GM12878 (cell line): ENCODE measurements at regions not wholly inside any gene's neighbourhood (a gene's known extent, or its start where the extent isn't known, plus 50 kb on each side); places are given as distances from the start of the nearest gene placed in this dataset.

Experiments
- ATAC-seq: fragments of 200-7000 bp; cut with Tn5 transposase; 3 replicates; pipeline ENCODE4 v1.9.1; 2020; ENCODE audit warnings: mild to moderate bottlenecking, moderate library complexity
- BruUV-seq: library from RNA; stranded (reverse); fragments of 400-500 nt; replicated peaks from 2 replicates; lab custom pipeline; 2021; lab: Mats Ljungman, UMichigan
- CTCF ChIA-PET: fragments of 300-600 bp; sonication (Branson Sonifier 250); formaldehyde crosslinking; extraction: SDS; loops from one replicate; lab custom pipeline; 2021; ENCODE audit warnings: inconsistent platforms; lab: Yijun Ruan, JAX
- POLR2A ChIA-PET: fragments of 350-600 bp; formaldehyde crosslinking; extraction: SDS; loops from one replicate; lab custom pipeline; 2021; ENCODE audit warnings: inconsistent platforms; lab: Charles Lee
- RAD21 ChIA-PET: fragments of 300-600 bp; sonication (Branson Sonifier 250); formaldehyde crosslinking; loops from one replicate; lab custom pipeline; 2023; ENCODE audit warnings: antibody characterized with exemption; ENCODE audit not compliant: unreplicated experiment; lab: Charles Lee
- SMC1A ChIA-PET: fragments of 300-600 bp; sonication (Branson Sonifier 250); formaldehyde crosslinking; loops from one replicate; lab custom pipeline; 2023; ENCODE audit not compliant: unreplicated experiment, uncharacterized antibody; lab: Charles Lee
- DNase-seq: peaks from one replicate; pipeline ENCODE4 v3.0.0-alpha.2; 2011; ENCODE audit warnings: low read depth, low spot score
- FAIRE-seq: peaks from 3 replicates; lab custom pipeline; 2011; peaks lifted over from hg19 to GRCh38; lab: Jason Lieb, UNC
- H2AFZ ChIP-seq: 2 replicates; pipeline ENCODE4 v1.6.0; 2011; ENCODE audit warnings: low read depth, low read length, control low read depth; ENCODE audit not compliant: control insufficient read depth
- H3K27ac ChIP-seq: 2 replicates; pipeline ENCODE4 v1.5.1; 2011; ENCODE audit warnings: control low read depth; ENCODE audit not compliant: control insufficient read depth, insufficient read depth
- H3K27me3 ChIP-seq, 2 experiments: replicated peaks in 1 of 2; 2 replicates each; pipeline versions ENCODE4 v1.6.0 to v1.6.1; 2011; ENCODE audit warnings: low read length in 1 of 2; ENCODE audit not compliant: control insufficient read depth in 2 of 2, insufficient read depth in 2 of 2
- H3K36me3 ChIP-seq, 2 experiments: 2 replicates each; pipeline ENCODE4 v1.5.1; 2011; ENCODE audit warnings: low read length in 1 of 2; ENCODE audit not compliant: control insufficient read depth in 2 of 2, insufficient read depth in 2 of 2
- H3K4me1 ChIP-seq: 2 replicates; pipeline ENCODE4 v1.6.1; 2011; ENCODE audit warnings: mild to moderate bottlenecking, low read length, moderate library complexity, mixed read lengths; ENCODE audit not compliant: control insufficient read depth, insufficient read depth
- H3K4me2 ChIP-seq: 2 replicates; pipeline ENCODE4 v1.6.0; 2011; ENCODE audit warnings: control low read depth; ENCODE audit not compliant: control insufficient read depth, insufficient read depth
- H3K4me3 ChIP-seq: fragments of 200-600 bp; sonication (generic); 2 replicates; pipeline ENCODE4 v1.5.1; 2016
- H3K79me2 ChIP-seq: 2 replicates; pipeline ENCODE4 v1.6.0; 2011; ENCODE audit warnings: low read length; ENCODE audit not compliant: control insufficient read depth, insufficient read depth
- H3K9ac ChIP-seq: 2 replicates; pipeline ENCODE4 v1.8.0; 2011; ENCODE audit warnings: low read length, control low read depth, mixed read lengths; ENCODE audit not compliant: control insufficient read depth, insufficient read depth
- H3K9me3 ChIP-seq: replicated peaks from 3 replicates; pipeline ENCODE4 v1.5.1; 2011; ENCODE audit warnings: mild to moderate bottlenecking, low read length; ENCODE audit not compliant: control insufficient read depth, insufficient read depth
- H4K20me1 ChIP-seq: 2 replicates; pipeline ENCODE4 v1.6.0; 2011; ENCODE audit not compliant: control insufficient read depth, insufficient read depth
- BCL11A ChIP-seq: IDR thresholded peaks from 2 replicates; pipeline ENCODE4 v1.6.1; 2011; ENCODE audit warnings: low read depth, low read length
- BMI1 ChIP-seq: fragments of 450-650 bp; IDR thresholded peaks from 2 replicates; pipeline ENCODE4 v1.6.1; 2016; ENCODE audit warnings: mild to moderate bottlenecking, moderate library complexity, borderline replicate concordance
- CBX3 ChIP-seq: fragments of 200-600 bp; sonication (generic); IDR thresholded peaks from 2 replicates; pipeline ENCODE4 v1.6.1; 2016; ENCODE audit warnings: low read depth, borderline replicate concordance
- FOXM1 ChIP-seq: IDR thresholded peaks from 2 replicates; pipeline ENCODE4 v1.6.1; 2012; ENCODE audit warnings: low read depth, mild to moderate bottlenecking, inconsistent platforms, low read length, moderate library complexity
- HCFC1 ChIP-seq: fragments of 150-350 bp; IDR thresholded peaks from 2 replicates; pipeline ENCODE4 v1.6.1; 2014; ENCODE audit warnings: low read length
- IKZF2 ChIP-seq, 2 experiments: fragments of 450-650 bp; IDR thresholded peaks; 2 replicates each; pipeline ENCODE4 v1.6.1; 2017; ENCODE audit warnings: mild to moderate bottlenecking in 2 of 2, moderate library complexity in 2 of 2
- RELA ChIP-seq: fragments of 450-650 bp; IDR thresholded peaks from 2 replicates; pipeline ENCODE4 v1.8.0; 2014; ENCODE audit warnings: borderline replicate concordance; ENCODE audit not compliant: partially characterized antibody
- SMC3 ChIP-seq: IDR thresholded peaks from 2 replicates; pipeline ENCODE4 v1.6.1; 2011; ENCODE audit warnings: low read length, improper control_type of control experiment, borderline replicate concordance
- STAT1 ChIP-seq: fragments of 450-650 bp; conservative IDR thresholded peaks from 2 replicates; pipeline ENCODE4 v1.6.1; 2014; ENCODE audit warnings: antibody characterized with exemption, mild to moderate bottlenecking
- STAT3 ChIP-seq: IDR thresholded peaks from 2 replicates; pipeline ENCODE4 v1.6.1; 2011; ENCODE audit warnings: low read depth, low read length, improper control_type of control experiment
- SUPT20H ChIP-seq: IDR thresholded peaks from 2 replicates; pipeline ENCODE4 v1.6.1; 2011; ENCODE audit warnings: low read depth, mild to moderate bottlenecking, low read length, moderate library complexity, borderline replicate concordance; ENCODE audit not compliant: control insufficient read depth
- TCF3 ChIP-seq: IDR thresholded peaks from 2 replicates; pipeline ENCODE4 v1.6.1; 2012; ENCODE audit warnings: low read depth, mild to moderate bottlenecking, low read length, borderline replicate concordance; ENCODE audit not compliant: insufficient read depth
- TCF7 ChIP-seq: IDR thresholded peaks from 2 replicates; pipeline ENCODE4 v1.6.1; 2014; ENCODE audit warnings: antibody characterized with exemption, borderline replicate concordance
- ZBED1 ChIP-seq: IDR thresholded peaks from 2 replicates; pipeline ENCODE4 v1.6.1; 2016; ENCODE audit warnings: borderline replicate concordance
- ZBTB40 ChIP-seq: fragments of 450-650 bp; IDR thresholded peaks from 2 replicates; pipeline ENCODE4 v1.6.1; 2016; ENCODE audit warnings: mild to moderate bottlenecking, moderate library complexity, borderline replicate concordance
- ZSCAN29 ChIP-seq: fragments of 450-650 bp; IDR thresholded peaks from 2 replicates; pipeline ENCODE4 v1.6.1; 2017; ENCODE audit warnings: mild to moderate bottlenecking, moderate library complexity
- WGBS: methylation state at CpG from one replicate; pipeline ENCODE4 v1.1.6; 2016; ENCODE audit warnings: low lambda C conversion rate; ENCODE audit not compliant: insufficient replicate concordance, insufficient coverage; ENCODE audit errors: missing lambda C conversion rate; 5-methylcytosine and 5-hydroxymethylcytosine counted together
- in situ Hi-C: fragments of 300-500 bp; cut with MboI; formaldehyde crosslinking; loops from 9 replicates; pipeline ENCODE4 v1.14.3; 2018; ENCODE audit warnings: mixed read lengths
- intact Hi-C: fragments of 100-400 bp; cut with micrococcal nuclease; formaldehyde crosslinking; loops from one replicate; pipeline ENCODE4 v1.14.2; 2022; ENCODE audit not compliant: unreplicated experiment
- TF ChIP-seq, protein P1 (sequence below): fragments of 450-650 bp; IDR thresholded peaks from 2 replicates; pipeline ENCODE4 v1.6.1; 2017; ENCODE audit warnings: mild to moderate bottlenecking, moderate library complexity
- TF ChIP-seq, protein P2 (sequence below): IDR thresholded peaks from 2 replicates; pipeline ENCODE4 v1.6.1; 2011; ENCODE audit warnings: low read depth, low read length, improper control_type of control experiment, borderline replicate concordance

DNA sequence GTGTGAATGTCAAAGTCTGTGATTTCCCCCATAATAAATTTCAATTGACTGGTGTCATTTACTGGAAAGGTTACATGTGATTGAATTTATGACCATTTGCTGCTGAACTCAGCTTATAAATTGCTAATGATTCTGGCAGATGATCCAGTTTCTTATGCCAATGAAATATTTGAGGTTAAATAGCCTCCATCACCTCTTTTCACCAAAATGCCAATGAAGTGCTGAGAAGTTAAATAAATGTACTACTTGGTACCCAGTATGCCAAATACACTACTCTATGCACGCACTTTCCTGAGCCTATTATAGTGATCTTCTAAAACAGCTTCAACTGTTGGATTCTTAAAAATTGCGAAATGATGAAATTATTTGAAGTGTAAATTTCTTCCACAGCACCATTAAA, 741.4 kb downstream of the PLA2G4A start:
- H2AFZ ChIP-seq = no peak overlapping the region
- no peaks in the 10 kb centered on the region for H3K4me1 ChIP-seq
- no peak for DNase-seq
- no peaks in the 10 kb centered on the region for H3K9me3 ChIP-seq
- in situ Hi-C loops (no loop called here), intact Hi-C loops (no loop called here)
- BruUV-seq = no TSS peak
- no peaks in the 10 kb centered on the region for H3K36me3 ChIP-seq
- H3K4me3 ChIP-seq = no peak overlapping the region
- WGBS = 0% methylated on average over 2 of the region's 2 CpGs
- no peak overlapping the region for H3K4me2 ChIP-seq
- RAD21 ChIA-PET = no interaction called here
- H4K20me1 ChIP-seq = no peaks in the 10 kb centered on the region
- no peaks in the 10 kb centered on the region for H3K79me2 ChIP-seq
- POLR2A ChIA-PET = no interaction called here
- no peak overlapping the region for H3K9ac ChIP-seq
- CTCF ChIA-PET = no interaction called here
- H3K27me3 ChIP-seq = no peaks in the 10 kb centered on the region
- FAIRE-seq = no peak
- H3K27ac ChIP-seq = no peak overlapping the region
- no peak for ATAC-seq
- SMC1A ChIA-PET = no interaction called here
- TF ChIP-seq ZBED1 (no peak), ZSCAN29 (no peak), STAT3 (no peak), TCF3 (no peak), HCFC1 (no peak), BCL11A (no peak), SMC3 (no peak), ZBTB40 (no peak), FOXM1 (no peak), CBX3 (no peak), STAT1 (no peak), RELA (no peak), BMI1 (no peak), IKZF2 (IDR thresholded peaks at IDR 0.05) (no peak), TCF7 (no peak), SUPT20H (no peak)
- TF ChIP-seq, protein P1, sequence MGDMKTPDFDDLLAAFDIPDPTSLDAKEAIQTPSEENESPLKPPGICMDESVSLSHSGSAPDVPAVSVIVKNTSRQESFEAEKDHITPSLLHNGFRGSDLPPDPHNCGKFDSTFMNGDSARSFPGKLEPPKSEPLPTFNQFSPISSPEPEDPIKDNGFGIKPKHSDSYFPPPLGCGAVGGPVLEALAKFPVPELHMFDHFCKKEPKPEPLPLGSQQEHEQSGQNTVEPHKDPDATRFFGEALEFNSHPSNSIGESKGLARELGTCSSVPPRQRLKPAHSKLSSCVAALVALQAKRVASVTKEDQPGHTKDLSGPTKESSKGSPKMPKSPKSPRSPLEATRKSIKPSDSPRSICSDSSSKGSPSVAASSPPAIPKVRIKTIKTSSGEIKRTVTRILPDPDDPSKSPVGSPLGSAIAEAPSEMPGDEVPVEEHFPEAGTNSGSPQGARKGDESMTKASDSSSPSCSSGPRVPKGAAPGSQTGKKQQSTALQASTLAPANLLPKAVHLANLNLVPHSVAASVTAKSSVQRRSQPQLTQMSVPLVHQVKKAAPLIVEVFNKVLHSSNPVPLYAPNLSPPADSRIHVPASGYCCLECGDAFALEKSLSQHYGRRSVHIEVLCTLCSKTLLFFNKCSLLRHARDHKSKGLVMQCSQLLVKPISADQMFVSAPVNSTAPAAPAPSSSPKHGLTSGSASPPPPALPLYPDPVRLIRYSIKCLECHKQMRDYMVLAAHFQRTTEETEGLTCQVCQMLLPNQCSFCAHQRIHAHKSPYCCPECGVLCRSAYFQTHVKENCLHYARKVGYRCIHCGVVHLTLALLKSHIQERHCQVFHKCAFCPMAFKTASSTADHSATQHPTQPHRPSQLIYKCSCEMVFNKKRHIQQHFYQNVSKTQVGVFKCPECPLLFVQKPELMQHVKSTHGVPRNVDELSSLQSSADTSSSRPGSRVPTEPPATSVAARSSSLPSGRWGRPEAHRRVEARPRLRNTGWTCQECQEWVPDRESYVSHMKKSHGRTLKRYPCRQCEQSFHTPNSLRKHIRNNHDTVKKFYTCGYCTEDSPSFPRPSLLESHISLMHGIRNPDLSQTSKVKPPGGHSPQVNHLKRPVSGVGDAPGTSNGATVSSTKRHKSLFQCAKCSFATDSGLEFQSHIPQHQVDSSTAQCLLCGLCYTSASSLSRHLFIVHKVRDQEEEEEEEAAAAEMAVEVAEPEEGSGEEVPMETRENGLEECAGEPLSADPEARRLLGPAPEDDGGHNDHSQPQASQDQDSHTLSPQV = no peak
- TF ChIP-seq, protein P2, sequence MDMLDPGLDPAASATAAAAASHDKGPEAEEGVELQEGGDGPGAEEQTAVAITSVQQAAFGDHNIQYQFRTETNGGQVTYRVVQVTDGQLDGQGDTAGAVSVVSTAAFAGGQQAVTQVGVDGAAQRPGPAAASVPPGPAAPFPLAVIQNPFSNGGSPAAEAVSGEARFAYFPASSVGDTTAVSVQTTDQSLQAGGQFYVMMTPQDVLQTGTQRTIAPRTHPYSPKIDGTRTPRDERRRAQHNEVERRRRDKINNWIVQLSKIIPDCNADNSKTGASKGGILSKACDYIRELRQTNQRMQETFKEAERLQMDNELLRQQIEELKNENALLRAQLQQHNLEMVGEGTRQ = no peak
